SH-SY5Y (cell line): ENCODE measurements at regions not wholly inside any gene's neighbourhood (a gene's known extent, or its start where the extent isn't known, plus 50 kb on each side); places are given as distances from the start of the nearest gene placed in this dataset.

ENCODE experiments used
- GATA2 ChIP-seq: IDR thresholded peaks from 2 replicates; pipeline ENCODE4 v1.6.1; 2011; ENCODE audit warnings: mild to moderate bottlenecking, low read depth, low read length
- GATA3 ChIP-seq: IDR thresholded peaks from 2 replicates; pipeline ENCODE4 v1.6.1; 2011; ENCODE audit warnings: low read depth, mild to moderate bottlenecking, low read length, moderate library complexity

DNA sequence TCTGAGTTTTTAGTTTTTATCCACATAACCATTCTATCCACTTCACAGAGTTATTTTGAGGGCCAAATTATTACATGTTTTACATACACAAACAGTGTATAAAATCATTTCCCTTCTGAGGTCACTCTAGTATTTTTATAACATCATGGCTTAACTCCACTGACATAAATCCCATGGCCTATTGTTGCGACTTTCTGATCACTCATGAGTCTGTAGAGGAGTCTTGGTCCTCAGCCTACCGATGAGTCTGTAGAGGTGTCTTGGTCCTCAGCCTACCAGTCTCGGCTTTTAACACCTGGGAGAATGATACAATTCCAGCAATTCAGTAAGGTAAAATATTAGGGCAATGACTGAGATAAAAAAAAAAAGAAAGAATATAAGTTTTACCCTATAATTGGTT is 483.7 kb downstream of the USP25 start:
- TF ChIP-seq GATA2 (no peak), GATA3 (no peak)
